NCI-H446 treated with DMSO at 0.1 percent for 48 hours (cell line): ENCODE measurements at regions not wholly inside any gene's neighbourhood (a gene's known extent, or its start where the extent isn't known, plus 50 kb on each side); places are given as distances from the start of the nearest gene placed in this dataset.

Experiments used
- DNase-seq: peaks from one replicate; lab custom pipeline; 2025; lab: John Stamatoyannopoulos, UW

DNA sequence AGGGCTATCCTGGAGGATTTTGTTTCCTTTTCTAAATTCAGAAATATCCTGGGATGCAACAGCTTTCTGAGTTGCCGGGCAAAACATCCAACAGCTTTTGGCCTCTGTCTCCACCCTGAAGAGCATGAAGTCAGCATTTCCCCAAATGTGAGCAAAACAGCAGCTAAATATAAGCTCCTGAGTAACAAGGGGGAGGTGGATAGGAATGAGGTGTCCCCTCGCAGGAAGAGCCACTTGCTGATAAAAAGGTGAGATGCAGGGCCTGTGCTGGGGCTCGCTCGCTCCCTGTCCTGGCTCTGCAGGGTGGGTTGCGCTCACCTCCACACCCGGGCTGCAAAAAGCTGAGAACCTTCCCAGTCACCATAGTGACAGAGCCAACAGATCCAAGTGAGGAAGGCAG is 264.3 kb downstream of the ZEB1 start:
- no peak for DNase-seq

DNA sequence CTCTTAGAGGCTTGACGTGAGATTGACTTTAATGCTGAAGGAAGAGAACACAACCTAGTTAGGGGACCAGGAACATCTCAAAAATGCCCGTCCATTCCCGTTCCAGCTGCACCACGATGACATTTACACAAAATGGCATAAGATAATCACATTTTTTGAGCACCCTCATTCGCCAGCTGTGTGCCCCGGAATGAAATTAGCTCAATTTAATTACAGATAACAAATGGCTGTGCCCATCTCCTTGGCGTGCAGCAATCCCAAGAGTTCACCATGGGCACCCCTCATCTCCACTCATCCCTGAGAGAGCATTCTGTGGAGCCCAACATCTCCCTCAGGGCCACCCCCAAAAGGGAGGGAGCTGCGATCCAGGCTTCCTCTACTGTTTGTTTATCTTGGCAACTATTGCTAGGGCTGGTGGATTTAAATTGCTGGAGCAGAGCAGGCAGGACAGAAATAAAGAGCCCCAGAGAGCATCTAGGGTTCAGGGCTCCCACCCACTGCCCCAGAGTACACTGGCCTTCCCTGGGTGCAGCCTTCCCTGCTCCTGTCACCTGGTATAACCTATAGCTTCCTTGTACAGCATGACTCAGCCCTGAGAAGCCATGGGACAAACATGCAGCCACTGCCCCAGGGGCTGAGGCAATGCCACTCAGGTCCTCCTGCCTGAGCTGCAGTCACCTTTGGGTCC is 263.5 kb downstream of the ZEB1 start:
- DNase-seq = no peak

DNA sequence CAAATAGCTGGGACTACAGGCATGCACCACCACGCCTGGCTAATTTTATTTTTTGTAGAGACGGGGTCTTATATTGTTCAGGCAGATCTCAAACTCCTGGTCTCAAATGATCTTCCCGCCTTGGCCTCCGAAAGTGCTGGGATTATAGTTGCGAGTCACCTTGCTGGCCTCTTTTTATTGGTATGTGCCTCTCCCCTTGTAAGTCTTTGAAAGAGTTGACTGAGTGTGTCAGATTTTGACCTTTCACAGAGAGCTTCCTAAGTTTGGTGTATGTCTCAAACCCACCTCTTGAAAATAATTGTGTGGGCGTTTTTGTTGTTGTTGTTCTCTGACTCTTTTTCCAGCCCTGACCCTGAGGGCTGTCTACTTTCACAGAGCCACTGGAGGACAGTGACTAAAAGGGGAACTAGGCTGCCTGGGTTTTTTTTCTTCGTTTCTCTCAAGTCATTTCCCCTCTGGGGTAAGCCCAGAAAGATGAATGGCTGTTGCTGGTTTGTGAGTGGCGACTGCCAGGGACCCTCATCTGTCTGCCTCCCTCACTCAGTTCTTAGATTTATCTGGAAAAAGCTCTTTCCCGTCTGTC is 262.8 kb downstream of the ZEB1 start:
- no peak for DNase-seq

DNA sequence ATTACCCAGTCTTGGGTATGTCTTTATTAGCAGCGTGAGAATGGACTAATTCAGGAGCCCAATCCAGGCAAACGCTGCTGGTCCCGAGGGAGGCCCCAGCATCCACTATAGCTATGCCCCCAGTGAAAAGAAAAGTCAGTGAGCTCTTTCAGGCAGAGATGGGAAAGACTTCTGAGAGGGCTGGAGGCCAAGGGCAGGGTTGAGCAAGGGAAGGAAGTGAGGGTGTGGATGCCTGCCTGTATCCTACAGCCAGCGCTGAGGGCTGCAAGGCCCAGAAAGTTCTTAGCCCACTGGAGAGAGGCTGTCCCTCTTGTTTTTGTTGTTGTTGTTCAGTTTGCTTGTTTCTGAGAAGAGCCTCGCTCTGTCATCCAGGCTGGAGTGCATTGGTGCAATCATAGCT is 261.6 kb downstream of the ZEB1 start:
- DNase-seq = no peak
